ENCODE measurements at regions not wholly inside any gene's neighbourhood (a gene's known extent, or its start where the extent isn't known, plus 50 kb on each side); places are given as distances from the start of the nearest gene placed in this dataset.

GRCh38 chr3:1710663-1711062, 388.0 kb upstream of the CNTN4 start:
- no peaks in the 10 kb centered on the region for H3K36me3 ChIP-seq (ENCODE audit: control insufficient read depth, insufficient read depth, low read length)
- H3K4me1 ChIP-seq (ENCODE audit: control insufficient read depth, insufficient read depth, low read length), result no peaks in the 10 kb centered on the region
- H3K27me3 ChIP-seq (ENCODE audit: control insufficient read depth, insufficient read depth, low read length, poor library complexity, severe bottlenecking), result no peaks in the 10 kb centered on the region
- H3K9me3 ChIP-seq (ENCODE audit: control insufficient read depth, low read length), result no peaks in the 10 kb centered on the region
- 89% methylated on average over 11 of the region's 11 CpGs for WGBS, 2 experiments
- no peak overlapping the region for H3K27ac ChIP-seq (ENCODE audit: insufficient read depth, low read depth, low read length, poor library complexity, severe bottlenecking)
- no peak overlapping the region for H3K4me3 ChIP-seq (ENCODE audit: insufficient read depth, low read depth, low read length)

DNA sequence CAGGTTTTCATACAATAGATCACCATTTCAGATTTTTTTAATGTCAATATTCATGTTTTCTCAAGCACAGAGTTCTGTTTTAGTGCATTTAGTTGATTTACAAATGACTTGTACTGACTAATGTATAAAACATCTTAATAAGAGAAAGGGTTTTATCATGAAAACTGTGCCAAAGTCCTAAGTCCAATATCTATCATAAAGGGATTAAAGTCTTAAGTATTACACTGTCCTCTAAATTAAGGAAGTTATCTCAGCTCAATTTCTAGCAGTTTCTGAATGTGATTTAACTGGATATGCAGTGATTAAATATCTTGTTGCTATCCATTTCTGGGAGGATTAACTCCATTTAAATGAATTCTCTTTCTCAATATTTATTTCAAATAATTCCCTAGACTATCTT, 381.1 kb upstream of the CNTN4 start:
- Histone ChIP-seq H3K9me3 (ENCODE audit: control insufficient read depth, low read length) (no peaks in the 10 kb centered on the region), H3K4me3 (ENCODE audit: insufficient read depth, low read depth, low read length) (no peak overlapping the region), H3K4me1 (ENCODE audit: control insufficient read depth, insufficient read depth, low read length) (no peaks in the 10 kb centered on the region), H3K27me3 (ENCODE audit: control insufficient read depth, insufficient read depth, low read length, poor library complexity, severe bottlenecking) (no peaks in the 10 kb centered on the region), H3K27ac (ENCODE audit: insufficient read depth, low read depth, low read length, poor library complexity, severe bottlenecking) (no peak overlapping the region), H3K36me3 (ENCODE audit: control insufficient read depth, insufficient read depth, low read length) (no peaks in the 10 kb centered on the region)

GRCh38 chr3:1723726-1724125, 374.9 kb upstream of the CNTN4 start:
- Histone ChIP-seq H3K4me3 (ENCODE audit: insufficient read depth, low read depth, low read length) (no peak overlapping the region), H3K4me1 (ENCODE audit: control insufficient read depth, insufficient read depth, low read length) (no peaks in the 10 kb centered on the region), H3K9me3 (ENCODE audit: control insufficient read depth, low read length) (no peaks in the 10 kb centered on the region), H3K36me3 (ENCODE audit: control insufficient read depth, insufficient read depth, low read length) (no peaks in the 10 kb centered on the region), H3K27me3 (ENCODE audit: control insufficient read depth, insufficient read depth, low read length, poor library complexity, severe bottlenecking) (no peaks in the 10 kb centered on the region), H3K27ac (ENCODE audit: insufficient read depth, low read depth, low read length, poor library complexity, severe bottlenecking) (no peak overlapping the region)
- WGBS, 2 experiments, result 100% methylated on average over 1 of the region's 1 CpG; no CpG with 5 or more reads in 1 of the 2 experiments

DNA sequence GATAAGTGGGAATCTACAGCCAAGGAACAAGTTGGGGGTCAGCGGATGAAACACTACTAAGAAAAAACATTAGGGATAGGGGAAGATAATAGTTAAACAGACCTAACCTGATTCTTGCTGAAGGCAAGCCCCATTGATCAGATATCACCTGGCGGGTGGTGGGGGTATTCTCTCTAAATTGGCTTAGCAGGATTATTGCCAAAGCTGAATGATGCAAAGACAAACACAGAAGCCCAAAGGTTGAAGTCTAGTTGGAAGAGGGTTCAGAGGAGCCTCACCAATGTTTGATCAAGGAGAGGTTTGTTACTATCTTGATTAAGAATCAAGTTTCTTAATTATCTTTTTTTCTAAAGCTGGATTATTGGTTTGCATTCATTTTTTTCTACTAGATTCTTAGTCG, 371.9 kb upstream of the CNTN4 start:
- Histone ChIP-seq H3K27me3 (ENCODE audit: control insufficient read depth, insufficient read depth, low read length, poor library complexity, severe bottlenecking) (no peaks in the 10 kb centered on the region), H3K9me3 (ENCODE audit: control insufficient read depth, low read length) (peaks cover 3% of the 10 kb centered on the region), H3K4me3 (ENCODE audit: insufficient read depth, low read depth, low read length) (no peak overlapping the region), H3K36me3 (ENCODE audit: control insufficient read depth, insufficient read depth, low read length) (no peaks in the 10 kb centered on the region), H3K4me1 (ENCODE audit: control insufficient read depth, insufficient read depth, low read length) (no peaks in the 10 kb centered on the region), H3K27ac (ENCODE audit: insufficient read depth, low read depth, low read length, poor library complexity, severe bottlenecking) (no peak overlapping the region)
- WGBS, 2 experiments, result 91 to 94% methylated on average over 3 of the region's 3 CpGs

DNA sequence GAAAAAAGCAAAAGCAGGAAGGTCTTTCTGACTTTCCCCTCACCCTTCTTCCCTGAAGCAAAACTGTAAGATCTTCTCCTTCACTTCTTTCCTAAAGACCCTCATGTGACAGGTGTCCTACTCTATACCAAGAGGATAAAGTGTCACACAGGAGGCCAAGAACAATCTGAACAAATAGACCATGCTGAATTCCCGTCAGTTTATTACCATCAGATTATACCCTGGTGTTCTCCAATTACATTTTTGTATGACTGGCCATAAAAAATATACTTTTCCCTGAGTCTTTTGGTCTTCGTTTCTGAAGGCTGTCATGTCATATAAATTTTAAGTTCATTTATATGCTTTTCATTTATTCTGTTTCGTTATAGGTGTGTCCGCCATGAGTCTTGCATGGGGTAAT, 371.4 kb upstream of the CNTN4 start:
- Histone ChIP-seq H3K27me3 (ENCODE audit: control insufficient read depth, insufficient read depth, low read length, poor library complexity, severe bottlenecking) (no peaks in the 10 kb centered on the region), H3K4me3 (ENCODE audit: insufficient read depth, low read depth, low read length) (no peak overlapping the region), H3K27ac (ENCODE audit: insufficient read depth, low read depth, low read length, poor library complexity, severe bottlenecking) (no peak overlapping the region), H3K9me3 (ENCODE audit: control insufficient read depth, low read length) (peaks cover 3% of the 10 kb centered on the region), H3K4me1 (ENCODE audit: control insufficient read depth, insufficient read depth, low read length) (no peaks in the 10 kb centered on the region), H3K36me3 (ENCODE audit: control insufficient read depth, insufficient read depth, low read length) (no peaks in the 10 kb centered on the region)
- 82 to 92% methylated on average over 3 to 4 of the region's 4 CpGs for WGBS, 2 experiments

DNA sequence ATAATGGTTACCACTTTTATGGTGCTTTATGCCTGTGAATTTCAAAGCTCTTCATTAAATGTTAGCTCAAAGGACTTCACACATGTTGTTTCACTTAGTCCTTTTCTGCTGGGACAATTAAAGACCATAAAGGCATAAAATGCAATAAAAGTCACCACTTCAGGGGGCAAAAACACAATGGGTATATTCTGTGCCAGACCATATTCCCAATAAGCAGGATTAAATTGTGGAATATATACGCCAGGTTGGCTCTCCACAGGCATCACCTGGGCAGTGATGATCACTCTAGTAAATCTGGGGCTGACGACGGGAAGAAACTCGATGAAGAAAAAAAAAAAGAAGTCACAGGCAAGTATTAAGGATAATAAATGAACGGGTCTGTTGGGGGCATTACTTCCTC, 370.2 kb upstream of the CNTN4 start:
- no peaks in the 10 kb centered on the region for H3K4me1 ChIP-seq (ENCODE audit: control insufficient read depth, insufficient read depth, low read length)
- no peak overlapping the region for H3K4me3 ChIP-seq (ENCODE audit: insufficient read depth, low read depth, low read length)
- no peaks in the 10 kb centered on the region for H3K36me3 ChIP-seq (ENCODE audit: control insufficient read depth, insufficient read depth, low read length)
- H3K27ac ChIP-seq (ENCODE audit: insufficient read depth, low read depth, low read length, poor library complexity, severe bottlenecking), result no peak overlapping the region
- H3K9me3 ChIP-seq (ENCODE audit: control insufficient read depth, low read length), result peaks cover 3% of the 10 kb centered on the region
- H3K27me3 ChIP-seq (ENCODE audit: control insufficient read depth, insufficient read depth, low read length, poor library complexity, severe bottlenecking), result no peaks in the 10 kb centered on the region
- WGBS, 2 experiments, result 80 to 90% methylated on average over 4 to 5 of the region's 5 CpGs

DNA sequence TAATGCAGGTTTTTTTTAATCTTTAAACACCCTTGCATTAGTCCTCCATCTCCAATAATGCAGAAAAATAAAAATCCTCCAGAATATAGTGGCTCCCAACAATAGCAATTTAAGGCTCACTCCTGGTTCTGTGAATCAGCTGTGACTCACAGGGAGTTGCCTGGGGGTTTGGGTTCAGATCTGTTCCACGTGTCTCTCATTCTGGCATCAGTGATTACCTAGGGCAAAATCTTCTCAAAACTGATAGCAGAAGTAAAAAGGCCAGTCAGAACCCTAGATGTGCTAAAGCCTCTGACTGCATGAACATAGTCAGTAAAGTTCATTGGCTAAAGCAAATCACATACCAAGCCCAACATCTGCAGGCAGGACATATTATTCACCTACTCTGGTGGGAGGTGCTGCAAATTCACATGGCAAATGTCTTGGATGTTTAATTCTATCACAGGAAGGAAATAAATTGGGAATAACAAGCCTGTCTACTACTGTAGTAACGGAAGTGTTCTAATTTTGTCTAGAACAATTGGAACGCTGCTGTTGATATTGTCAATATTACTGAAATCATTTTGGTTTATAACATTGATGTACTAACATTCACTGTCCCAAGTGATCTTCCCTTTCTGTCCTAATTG, 364.1 kb upstream of the CNTN4 start:
- Histone ChIP-seq H3K27ac (ENCODE audit: insufficient read depth, low read depth, low read length, poor library complexity, severe bottlenecking) (no peak overlapping the region), H3K36me3 (ENCODE audit: control insufficient read depth, insufficient read depth, low read length) (no peaks in the 10 kb centered on the region), H3K4me1 (ENCODE audit: control insufficient read depth, insufficient read depth, low read length) (no peaks in the 10 kb centered on the region), H3K27me3 (ENCODE audit: control insufficient read depth, insufficient read depth, low read length, poor library complexity, severe bottlenecking) (no peaks in the 10 kb centered on the region), H3K4me3 (ENCODE audit: insufficient read depth, low read depth, low read length) (no peak overlapping the region), H3K9me3 (ENCODE audit: control insufficient read depth, low read length) (peaks cover 3% of the 10 kb centered on the region)
- WGBS, 2 experiments, result 81 to 85% methylated on average over 3 of the region's 3 CpGs

- WGBS, 2 experiments, result 72 to 75% methylated on average over 5 to 6 of the region's 6 CpGs
- H3K4me3 ChIP-seq (ENCODE audit: insufficient read depth, low read depth, low read length), result no peak overlapping the region
- no peak overlapping the region for H3K27ac ChIP-seq (ENCODE audit: insufficient read depth, low read depth, low read length, poor library complexity, severe bottlenecking)
- H3K4me1 ChIP-seq (ENCODE audit: control insufficient read depth, insufficient read depth, low read length), result no peaks in the 10 kb centered on the region
- no peaks in the 10 kb centered on the region for H3K27me3 ChIP-seq (ENCODE audit: control insufficient read depth, insufficient read depth, low read length, poor library complexity, severe bottlenecking)
- H3K9me3 ChIP-seq (ENCODE audit: control insufficient read depth, low read length), result no peaks in the 10 kb centered on the region
- H3K36me3 ChIP-seq (ENCODE audit: control insufficient read depth, insufficient read depth, low read length), result no peaks in the 10 kb centered on the region
Observed at GRCh38 chr3:1752205-1752604, 346.5 kb upstream of the CNTN4 start.

DNA sequence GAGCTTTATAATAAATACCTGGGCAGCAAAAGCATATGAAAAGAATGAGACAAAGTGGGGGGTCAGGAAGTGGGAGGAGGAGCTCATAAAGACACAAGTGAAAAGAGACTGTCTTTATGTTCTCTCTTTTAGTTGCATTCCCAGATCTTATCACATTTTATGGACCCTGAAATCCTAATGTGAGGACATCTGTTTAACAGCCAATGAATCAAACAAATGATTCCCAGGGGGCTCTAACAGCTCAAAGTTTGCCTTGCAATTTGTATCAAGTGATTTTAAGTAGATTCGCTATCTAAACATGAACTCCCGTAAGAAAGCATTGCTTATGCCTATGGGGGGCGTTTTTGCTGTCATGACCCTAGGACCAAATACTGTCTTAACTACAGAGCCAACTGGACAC, 332.3 kb upstream of the CNTN4 start:
- Histone ChIP-seq H3K4me3 (ENCODE audit: insufficient read depth, low read depth, low read length) (no peak overlapping the region), H3K27ac (ENCODE audit: insufficient read depth, low read depth, low read length, poor library complexity, severe bottlenecking) (no peak overlapping the region), H3K4me1 (ENCODE audit: control insufficient read depth, insufficient read depth, low read length) (no peaks in the 10 kb centered on the region), H3K27me3 (ENCODE audit: control insufficient read depth, insufficient read depth, low read length, poor library complexity, severe bottlenecking) (no peaks in the 10 kb centered on the region), H3K9me3 (ENCODE audit: control insufficient read depth, low read length) (no peaks in the 10 kb centered on the region), H3K36me3 (ENCODE audit: control insufficient read depth, insufficient read depth, low read length) (no peaks in the 10 kb centered on the region)
- WGBS, 2 experiments, result 77 to 78% methylated on average over 3 of the region's 3 CpGs

DNA sequence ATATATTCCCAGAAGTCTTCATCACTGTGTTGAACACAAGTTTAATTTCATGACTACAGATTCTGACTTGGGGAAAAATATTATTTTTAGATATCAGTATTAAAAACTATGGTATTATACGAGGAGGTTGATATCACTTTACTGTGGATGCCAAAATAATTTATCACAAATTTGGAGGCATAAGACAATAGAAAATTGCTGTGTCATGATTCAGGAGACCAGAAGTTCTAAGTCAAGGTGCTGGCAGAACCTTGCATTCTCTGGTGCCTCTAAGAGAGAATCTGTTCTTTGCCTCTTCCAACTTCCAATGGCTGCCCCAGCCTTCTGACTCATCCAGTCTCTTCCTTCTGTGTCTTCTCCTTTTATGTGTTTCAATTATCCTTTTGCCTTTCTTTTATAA, 325.0 kb upstream of the CNTN4 start:
- H3K4me3 ChIP-seq (ENCODE audit: insufficient read depth, low read depth, low read length), result no peak overlapping the region
- WGBS, 2 experiments, result 60 to 67% methylated on average over 1 of the region's 1 CpG
- H3K4me1 ChIP-seq (ENCODE audit: control insufficient read depth, insufficient read depth, low read length), result no peaks in the 10 kb centered on the region
- no peak overlapping the region for H3K27ac ChIP-seq (ENCODE audit: insufficient read depth, low read depth, low read length, poor library complexity, severe bottlenecking)
- no peaks in the 10 kb centered on the region for H3K27me3 ChIP-seq (ENCODE audit: control insufficient read depth, insufficient read depth, low read length, poor library complexity, severe bottlenecking)
- H3K9me3 ChIP-seq (ENCODE audit: control insufficient read depth, low read length), result peaks cover 4% of the 10 kb centered on the region
- H3K36me3 ChIP-seq (ENCODE audit: control insufficient read depth, insufficient read depth, low read length), result no peaks in the 10 kb centered on the region

DNA sequence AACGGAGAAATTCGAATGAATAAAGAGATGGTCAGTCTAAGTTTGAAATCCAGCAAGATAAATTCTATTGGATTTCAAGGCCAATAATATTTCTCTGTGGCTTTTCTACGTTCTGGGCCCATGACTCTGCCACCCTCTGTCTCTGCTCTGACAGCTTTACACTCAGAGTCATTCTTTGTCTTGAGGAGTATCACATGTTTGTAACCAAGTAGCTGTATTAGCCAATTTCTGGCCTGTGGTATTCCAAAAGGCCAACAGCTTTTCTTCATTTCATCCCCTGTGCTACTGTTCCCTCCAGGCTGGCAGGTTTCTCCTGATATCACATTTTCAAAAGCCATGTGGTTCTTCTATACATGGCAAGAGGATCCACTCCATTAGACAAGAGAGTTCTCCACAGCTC, 324.1 kb upstream of the CNTN4 start:
- H3K9me3 ChIP-seq (ENCODE audit: control insufficient read depth, low read length), result peaks cover 4% of the 10 kb centered on the region
- no peaks in the 10 kb centered on the region for H3K4me1 ChIP-seq (ENCODE audit: control insufficient read depth, insufficient read depth, low read length)
- H3K27me3 ChIP-seq (ENCODE audit: control insufficient read depth, insufficient read depth, low read length, poor library complexity, severe bottlenecking), result no peaks in the 10 kb centered on the region
- H3K27ac ChIP-seq (ENCODE audit: insufficient read depth, low read depth, low read length, poor library complexity, severe bottlenecking), result no peak overlapping the region
- no peak overlapping the region for H3K4me3 ChIP-seq (ENCODE audit: insufficient read depth, low read depth, low read length)
- no peaks in the 10 kb centered on the region for H3K36me3 ChIP-seq (ENCODE audit: control insufficient read depth, insufficient read depth, low read length)
- WGBS, 2 experiments, result 86 to 94% methylated on average over 3 of the region's 3 CpGs

Measured in ectodermal cell (in vitro differentiated cells).